Mesenchymal stem cell (in vitro differentiated cells and primary cell): ENCODE measurements at regions not wholly inside any gene's neighbourhood (a gene's known extent, or its start where the extent isn't known, plus 50 kb on each side); places are given as distances from the start of the nearest gene placed in this dataset.
A peak's percentile ranks its signal among the peaks of the same experiment; 100 is the strongest.

ENCODE experiments used
- DNase-seq: peaks from one replicate; pipeline ENCODE4 v3.0.0-alpha.2; 2013
- H2AFZ ChIP-seq: one replicate; pipeline ENCODE4 v1.6.1; 2013; ENCODE audit warnings: low read depth, mild to moderate bottlenecking, control low read depth, inconsistent platforms, low read length, moderate library complexity
- H2AK5ac ChIP-seq: 2 replicates; pipeline ENCODE4 v1.6.1; 2013; ENCODE audit warnings: low read length, moderate library complexity, mild to moderate bottlenecking, inconsistent platforms; ENCODE audit not compliant: severe bottlenecking
- H2BK120ac ChIP-seq: one replicate; pipeline ENCODE4 v1.6.1; 2013; ENCODE audit warnings: low read depth, mild to moderate bottlenecking, inconsistent platforms, low read length, moderate library complexity
- H2BK12ac ChIP-seq, 2 experiments: one replicate each; pipeline ENCODE4 v1.6.1; 2013; ENCODE audit warnings: inconsistent platforms in 2 of 2, low read length in 2 of 2, mild to moderate bottlenecking in 2 of 2, moderate library complexity in 2 of 2, control low read depth in 1 of 2
- H2BK15ac ChIP-seq: one replicate; pipeline ENCODE4 v1.6.1; 2013; ENCODE audit warnings: mild to moderate bottlenecking, low read depth, inconsistent platforms; ENCODE audit not compliant: poor library complexity, severe bottlenecking
- H2BK5ac ChIP-seq: 2 replicates; pipeline ENCODE4 v1.6.1; 2013; ENCODE audit warnings: low read depth, mild to moderate bottlenecking, low read length, control low read depth, inconsistent platforms; ENCODE audit not compliant: poor library complexity, severe bottlenecking
- H3K14ac ChIP-seq, 2 experiments: one replicate each; pipeline ENCODE4 v1.6.1; 2013; ENCODE audit warnings: inconsistent platforms in 2 of 2, low read length in 2 of 2, control low read depth in 1 of 2, mild to moderate bottlenecking in 1 of 2, moderate library complexity in 1 of 2
- H3K18ac ChIP-seq, 2 experiments: one replicate each; pipeline ENCODE4 v1.6.1; 2013; ENCODE audit warnings: inconsistent platforms in 2 of 2, low read length in 2 of 2, control low read depth in 1 of 2, low read depth in 1 of 2, mild to moderate bottlenecking in 1 of 2
- H3K23ac ChIP-seq, 2 experiments: one replicate each; pipeline ENCODE4 v1.6.1; 2013; ENCODE audit warnings: inconsistent platforms in 2 of 2, low read length in 2 of 2, mild to moderate bottlenecking in 2 of 2, moderate library complexity in 2 of 2, control low read depth in 1 of 2
- H3K27ac ChIP-seq: 2 replicates; pipeline ENCODE4 v1.5.1; 2013; ENCODE audit warnings: mild to moderate bottlenecking, moderate library complexity, low read length, control low read depth, inconsistent platforms; ENCODE audit not compliant: poor library complexity, severe bottlenecking
- H3K27me3 ChIP-seq, 2 experiments: 2 replicates each; pipeline versions ENCODE4 v1.6.1 to v1.7.0; 2013; ENCODE audit warnings: low read length in 2 of 2, mild to moderate bottlenecking in 2 of 2, moderate library complexity in 2 of 2, control low read depth in 1 of 2, inconsistent platforms in 1 of 2; ENCODE audit not compliant: control insufficient read depth in 1 of 2, insufficient read depth in 1 of 2
- H3K36me3 ChIP-seq, 2 experiments: 2 replicates each; pipeline versions ENCODE4 v1.6.1 to v1.7.0; 2013; ENCODE audit warnings: low read length in 2 of 2, control low read depth in 1 of 2, inconsistent platforms in 1 of 2, low read depth in 1 of 2, mild to moderate bottlenecking in 1 of 2; ENCODE audit not compliant: insufficient read depth in 2 of 2, control insufficient read depth in 1 of 2
- H3K4ac ChIP-seq, 2 experiments: one replicate each; pipeline ENCODE4 v1.6.1; 2013; ENCODE audit warnings: inconsistent platforms in 2 of 2, low read length in 2 of 2, mild to moderate bottlenecking in 2 of 2, moderate library complexity in 2 of 2, control low read depth in 1 of 2, low read depth in 1 of 2
- H3K4me1 ChIP-seq: 2 replicates; pipeline ENCODE4 v1.6.1; 2013; ENCODE audit warnings: low read depth, low read length, control low read depth; ENCODE audit not compliant: control insufficient read depth, insufficient read depth
- H3K4me2 ChIP-seq: 2 replicates; pipeline ENCODE4 v1.6.1; 2013; ENCODE audit warnings: low read length, mild to moderate bottlenecking, inconsistent platforms; ENCODE audit not compliant: poor library complexity, severe bottlenecking
- H3K4me3 ChIP-seq, 2 experiments: 2 replicates each; pipeline versions ENCODE4 v1.5.1 to v1.7.0; 2013; ENCODE audit warnings: low read length in 2 of 2, mild to moderate bottlenecking in 2 of 2, control low read depth in 1 of 2, low read depth in 1 of 2; ENCODE audit not compliant: insufficient read depth in 1 of 2
- H3K79me1 ChIP-seq: replicated peaks from 2 replicates; pipeline ENCODE4 v1.6.1; 2013; ENCODE audit warnings: mild to moderate bottlenecking, control low read depth, low read length, inconsistent platforms; ENCODE audit not compliant: poor library complexity, severe bottlenecking
- H3K9ac ChIP-seq: 2 replicates; pipeline ENCODE4 v1.7.0; 2013; ENCODE audit warnings: mild to moderate bottlenecking, low read length, moderate library complexity
- H3K9me3 ChIP-seq: 2 replicates; pipeline ENCODE4 v1.7.0; 2013; ENCODE audit warnings: mild to moderate bottlenecking, low read length; ENCODE audit not compliant: control insufficient read depth
- H4K8ac ChIP-seq: one replicate; pipeline ENCODE4 v1.6.1; 2013; ENCODE audit warnings: inconsistent platforms, mild to moderate bottlenecking, low read length, moderate library complexity
- H4K91ac ChIP-seq: one replicate; pipeline ENCODE4 v1.6.1; 2013; ENCODE audit warnings: mild to moderate bottlenecking, low read length, inconsistent platforms
- WGBS: methylation state at CpG from one replicate; pipeline ENCODE4 v1.1.7; 2013; ENCODE audit warnings: mixed read lengths; 5-methylcytosine and 5-hydroxymethylcytosine counted together

GRCh38 chr6:71512256-71512655, 223.6 kb downstream of the OGFRL1 start:
- H3K27ac ChIP-seq = no peak overlapping the region
- no peak overlapping the region for H4K91ac ChIP-seq
- H3K4me1 ChIP-seq = peaks cover 2% of the 10 kb centered on the region
- no peak overlapping the region for H3K14ac ChIP-seq
- WGBS = 94% methylated on average over 3 of the region's 3 CpGs
- no peaks in the 10 kb centered on the region for H3K9me3 ChIP-seq
- no peaks in the 10 kb centered on the region for H3K27me3 ChIP-seq
- no peak overlapping the region for H3K23ac ChIP-seq
- H4K8ac ChIP-seq = no peak overlapping the region
- H2BK15ac ChIP-seq = no peak overlapping the region
- no peak overlapping the region for H2BK5ac ChIP-seq
- no peak overlapping the region for H3K9ac ChIP-seq
- H3K4ac ChIP-seq = no peak overlapping the region
- H2BK12ac ChIP-seq = peak overlapping the region in 1 of 2 experiments; percentile 49
- H2AFZ ChIP-seq = no peak overlapping the region
- H3K4me3 ChIP-seq = no peak overlapping the region
- no peaks in the 10 kb centered on the region for H3K36me3 ChIP-seq
- H3K79me1 ChIP-seq = no peaks in the 10 kb centered on the region
- no peak overlapping the region for H2BK120ac ChIP-seq
- H3K18ac ChIP-seq = no peak overlapping the region
- no peak for DNase-seq
- H3K4me2 ChIP-seq = no peak overlapping the region
- H2AK5ac ChIP-seq = peak overlapping the region; percentile 29

GRCh38 chr6:71513036-71513435, 224.4 kb downstream of the OGFRL1 start:
- Histone ChIP-seq H4K91ac (no peak overlapping the region), H3K27me3 (no peaks in the 10 kb centered on the region), H4K8ac (no peak overlapping the region), H2AK5ac (no peak overlapping the region), H2BK120ac (no peak overlapping the region), H3K4me2 (no peak overlapping the region), H3K36me3 (no peaks in the 10 kb centered on the region), H2AFZ (no peak overlapping the region), H3K18ac (no peak overlapping the region), H3K9me3 (no peaks in the 10 kb centered on the region), H3K14ac (no peak overlapping the region), H3K4me3 (no peak overlapping the region), H2BK5ac (no peak overlapping the region), H2BK12ac (no peak overlapping the region), H3K4ac (no peak overlapping the region), H3K79me1 (no peaks in the 10 kb centered on the region), H3K4me1 (peaks cover 2% of the 10 kb centered on the region), H3K9ac (no peak overlapping the region), H3K27ac (no peak overlapping the region), H2BK15ac (no peak overlapping the region), H3K23ac (no peak overlapping the region)
- DNase-seq = no peak
- 91% methylated on average over 3 of the region's 3 CpGs for WGBS

DNA sequence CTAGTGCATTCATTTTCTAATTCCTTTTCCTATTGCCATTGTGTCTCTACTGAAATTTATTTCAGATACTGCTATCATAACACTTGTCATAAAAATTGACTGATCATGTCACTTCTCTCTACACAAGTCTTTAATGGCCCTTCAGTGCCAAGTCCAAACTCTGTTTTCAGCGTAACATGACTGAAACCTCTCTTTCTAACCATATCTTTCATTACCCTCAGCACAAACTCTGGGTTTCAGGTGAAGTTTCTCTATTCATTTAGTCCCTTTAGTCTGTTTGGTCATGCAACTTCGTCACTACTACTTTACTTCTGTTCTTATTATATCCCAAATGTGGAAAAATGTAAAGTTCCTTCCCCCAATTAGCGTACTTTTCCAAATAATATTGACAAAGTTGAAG, 234.9 kb downstream of the OGFRL1 start:
- no peaks in the 10 kb centered on the region for H3K79me1 ChIP-seq
- H3K27me3 ChIP-seq = no peaks in the 10 kb centered on the region
- H3K27ac ChIP-seq = no peak overlapping the region
- H3K4me1 ChIP-seq = no peaks in the 10 kb centered on the region
- no peak overlapping the region for H2BK12ac ChIP-seq
- WGBS = 96% methylated on average over 3 of the region's 3 CpGs
- no peak overlapping the region for H3K4me2 ChIP-seq
- no peaks in the 10 kb centered on the region for H3K9me3 ChIP-seq
- H2BK15ac ChIP-seq = no peak overlapping the region
- no peak overlapping the region for H4K91ac ChIP-seq
- H2AK5ac ChIP-seq = no peak overlapping the region
- no peak overlapping the region for H3K9ac ChIP-seq
- H2BK5ac ChIP-seq = no peak overlapping the region
- H3K4me3 ChIP-seq = no peak overlapping the region
- no peak overlapping the region for H4K8ac ChIP-seq
- no peak overlapping the region for H3K4ac ChIP-seq
- no peaks in the 10 kb centered on the region for H3K36me3 ChIP-seq
- no peak overlapping the region for H3K23ac ChIP-seq
- no peak overlapping the region for H3K18ac ChIP-seq
- no peak overlapping the region for H2BK120ac ChIP-seq
- H3K14ac ChIP-seq = no peak overlapping the region
- H2AFZ ChIP-seq = no peak overlapping the region
- DNase-seq = no peak

DNA sequence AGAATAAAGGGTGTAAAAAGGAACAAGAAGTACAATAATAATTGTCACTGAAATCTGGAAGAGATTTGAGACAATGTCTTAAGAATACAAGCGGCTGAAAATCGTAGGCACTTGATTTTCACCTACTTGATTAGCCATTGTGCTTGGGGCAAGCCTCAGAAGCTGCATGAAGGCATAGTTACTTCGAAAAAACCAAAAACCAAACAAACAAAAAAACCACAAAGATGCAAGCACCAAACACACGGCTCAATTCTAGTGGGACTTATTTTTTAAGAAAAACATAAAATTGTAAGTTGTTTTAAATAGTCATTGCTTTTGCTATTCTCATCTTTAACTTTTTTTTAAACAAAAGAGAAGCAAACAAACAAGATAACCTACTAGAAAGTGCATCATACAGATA, 235.6 kb downstream of the OGFRL1 start:
- Histone ChIP-seq H2BK5ac (no peak overlapping the region), H3K4ac (no peak overlapping the region), H2AFZ (no peak overlapping the region), H2BK15ac (no peak overlapping the region), H3K4me3 (no peak overlapping the region), H3K14ac (no peak overlapping the region), H3K9me3 (no peaks in the 10 kb centered on the region), H4K91ac (no peak overlapping the region), H2AK5ac (no peak overlapping the region), H3K4me1 (no peaks in the 10 kb centered on the region), H3K79me1 (no peaks in the 10 kb centered on the region), H3K4me2 (no peak overlapping the region), H3K23ac (no peak overlapping the region), H3K18ac (no peak overlapping the region), H3K27ac (no peak overlapping the region), H4K8ac (no peak overlapping the region), H3K27me3 (no peaks in the 10 kb centered on the region), H3K9ac (no peak overlapping the region), H2BK12ac (no peak overlapping the region), H3K36me3 (no peaks in the 10 kb centered on the region), H2BK120ac (no peak overlapping the region)
- 91% methylated on average over 3 of the region's 4 CpGs for WGBS
- no peak for DNase-seq
